GM18951 (cell line): ENCODE measurements at regions not wholly inside any gene's neighbourhood (a gene's known extent, or its start where the extent isn't known, plus 50 kb on each side); places are given as distances from the start of the nearest gene placed in this dataset.
"Not testable (repeated sequence)": the region's sequence is repeated elsewhere in the genome, so short reads cannot be mapped to it uniquely, and the experiment has no call there.

Source experiments
- POLR2A ChIP-seq: IDR thresholded peaks from 4 replicates; pipeline ENCODE4 v1.6.1; 2011; ENCODE audit warnings: mild to moderate bottlenecking; ENCODE audit not compliant: insufficient read length, insufficient read depth; ENCODE audit errors: extremely low read depth
- in situ Hi-C: fragments of 300-500 bp; cut with MboI; formaldehyde crosslinking; loops from one replicate; pipeline ENCODE4 v1.12.0; 2022; ENCODE audit warnings: low sequenced_read_pairs, mixed read lengths, inconsistent platforms; ENCODE audit not compliant: unreplicated experiment

- in situ Hi-C loops = no loop called here
- TF ChIP-seq POLR2A = no peak
Observed at GRCh38 chr18:14999085-14999975, 251.4 kb downstream of the ANKRD30B start.

DNA sequence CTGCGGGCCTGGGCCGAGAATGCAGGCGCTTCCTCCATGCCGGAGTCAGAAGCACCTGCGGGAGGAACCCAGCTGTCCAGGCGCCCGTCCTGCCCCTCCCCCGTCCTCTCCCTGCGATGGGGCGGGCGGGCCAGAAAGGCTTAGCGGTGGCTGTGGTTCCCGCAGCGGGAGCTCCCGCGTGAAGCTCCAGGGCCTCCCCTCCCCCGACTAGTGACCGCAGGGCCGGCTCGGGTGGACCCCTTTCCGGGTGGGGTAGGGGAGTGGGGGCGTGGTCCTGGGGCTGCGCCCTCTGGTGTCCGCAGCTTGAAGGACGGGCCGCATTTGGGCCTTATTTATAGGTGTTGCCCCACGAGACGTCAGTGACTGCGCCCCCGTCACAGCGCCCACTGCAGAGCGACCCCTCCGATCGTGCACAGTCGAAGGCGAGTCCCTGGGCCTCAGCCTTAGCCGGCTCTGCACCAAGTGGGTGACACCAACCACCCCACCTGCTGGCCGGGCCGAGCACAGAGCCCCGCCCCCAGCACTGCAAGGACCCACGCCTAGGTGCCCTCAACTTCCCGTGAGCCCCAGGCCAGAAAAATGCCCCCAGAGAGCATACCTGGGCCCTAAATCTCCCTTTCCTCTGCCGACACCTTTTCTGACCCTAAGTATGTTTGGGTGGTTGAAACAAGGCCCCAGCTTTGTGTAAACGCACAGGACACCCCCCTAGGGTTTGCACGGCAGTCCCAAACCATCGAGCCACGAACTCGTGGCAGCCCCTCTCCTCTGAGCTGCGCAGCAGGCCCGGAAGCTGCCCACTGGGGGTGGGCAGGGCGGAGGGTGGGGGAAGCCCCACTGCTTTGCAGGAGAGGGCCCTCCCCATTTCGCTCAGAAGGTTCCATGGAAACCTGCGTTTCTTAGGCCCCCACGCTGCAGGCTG is 252.4 kb downstream of the ANKRD30B start:
- in situ Hi-C loops = not testable (repeated sequence)

- in situ Hi-C loops = not testable (repeated sequence)
Observed at GRCh38 chr18:15001038-15001794, 253.2 kb downstream of the ANKRD30B start.

GRCh38 chr18:15001795-15002107 is 253.8 kb downstream of the ANKRD30B start:
- in situ Hi-C loops = not testable (repeated sequence)

DNA sequence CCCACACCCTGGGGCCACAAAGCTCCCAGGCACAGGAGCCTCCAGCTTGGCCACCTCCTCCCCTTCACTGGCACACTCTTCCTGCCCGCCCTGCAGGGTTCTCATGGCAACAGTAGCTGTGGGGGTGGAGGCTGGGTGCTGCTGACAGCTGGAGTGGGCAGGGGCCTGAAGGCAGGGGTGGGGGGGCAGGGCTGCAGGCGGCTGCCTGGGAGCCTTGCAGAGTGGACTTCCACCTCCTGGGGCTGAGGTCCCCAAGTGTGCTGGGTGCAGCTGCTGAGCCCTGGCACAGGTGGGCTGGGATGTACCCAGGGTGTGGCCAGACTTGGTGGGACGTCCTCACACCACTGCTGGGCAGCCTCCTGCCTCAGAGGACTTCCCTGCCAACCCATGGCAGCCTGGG is 254.8 kb downstream of the ANKRD30B start:
- in situ Hi-C loops = not testable (repeated sequence)

GRCh38 chr18:15003231-15003630 is 255.3 kb downstream of the ANKRD30B start:
- in situ Hi-C loops = not testable (repeated sequence)

DNA sequence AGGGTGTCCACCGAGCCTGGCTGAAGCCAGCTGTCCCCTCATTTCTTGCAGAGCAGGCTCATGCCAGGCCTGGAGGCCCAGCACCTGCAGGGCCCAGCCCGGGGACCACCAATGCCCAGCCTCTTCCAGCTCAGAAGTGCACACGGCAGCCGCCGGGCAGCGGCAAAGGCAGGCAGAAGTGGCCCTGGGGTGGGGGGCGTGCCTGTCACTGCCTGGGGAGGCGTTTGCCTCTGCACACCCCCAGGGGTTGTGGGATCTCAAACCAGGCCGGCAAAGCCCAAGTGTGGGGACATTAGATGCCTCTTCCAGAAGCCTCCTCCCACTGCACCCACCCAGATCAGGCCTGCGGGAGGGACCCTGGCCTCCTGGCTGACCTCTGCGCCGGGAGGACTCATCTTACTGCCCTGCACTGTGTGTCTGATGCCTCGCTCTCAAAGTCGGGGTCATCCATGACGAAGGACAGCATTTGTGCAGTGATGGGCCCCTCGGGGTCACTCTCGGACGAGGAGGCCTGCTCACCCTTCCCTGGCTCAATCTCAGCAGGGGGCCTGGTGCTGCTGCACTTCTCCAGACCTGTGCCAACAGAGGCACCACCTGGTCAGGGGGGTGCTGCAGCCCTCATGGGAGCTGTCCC is 255.8 kb downstream of the ANKRD30B start:
- in situ Hi-C loops = not testable (repeated sequence)

DNA sequence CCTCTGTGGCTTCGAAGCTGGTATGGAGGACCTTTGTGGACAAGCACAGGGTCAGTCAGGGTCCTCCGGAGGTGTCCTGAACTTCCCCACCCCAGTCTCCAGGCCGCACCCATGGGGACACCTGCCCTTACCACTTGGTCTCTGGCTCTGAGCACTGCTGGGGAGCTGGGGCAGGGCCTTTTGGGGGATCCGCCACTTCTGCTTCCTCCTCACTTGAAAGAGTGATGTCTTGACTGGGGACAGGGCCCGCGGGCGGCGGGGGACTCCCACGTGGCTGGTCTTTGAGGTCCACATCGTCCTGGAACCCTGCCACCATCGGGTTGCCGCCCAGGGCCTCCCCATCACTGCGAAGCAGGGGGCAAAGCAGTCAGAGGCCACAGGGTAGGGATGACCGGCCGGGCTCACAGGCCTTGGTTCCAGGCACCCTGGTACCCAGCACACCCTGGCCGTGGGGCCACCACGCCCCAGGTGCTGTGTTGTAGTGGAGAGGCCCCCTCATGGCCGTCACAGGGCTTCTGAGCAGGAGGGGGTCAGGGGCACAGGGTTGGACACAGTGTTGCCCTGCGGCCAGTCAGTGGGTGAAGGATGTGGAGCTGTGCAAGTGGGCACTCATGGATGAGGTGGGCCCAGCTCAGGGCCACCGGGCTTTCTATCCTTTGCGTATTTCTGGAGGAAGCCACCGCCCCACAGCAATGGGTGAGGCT is 256.4 kb downstream of the ANKRD30B start:
- in situ Hi-C loops = not testable (repeated sequence)

- in situ Hi-C loops = no loop called here
Observed at GRCh38 chr18:15005313-15006130, 257.6 kb downstream of the ANKRD30B start.

GRCh38 chr18:15006616-15007015 is 258.6 kb downstream of the ANKRD30B start:
- in situ Hi-C loops = not testable (repeated sequence)

More at GRCh38 chr18:15005313-15006130, 257.6 kb downstream of the ANKRD30B start:
- no peak for TF ChIP-seq POLR2A

DNA sequence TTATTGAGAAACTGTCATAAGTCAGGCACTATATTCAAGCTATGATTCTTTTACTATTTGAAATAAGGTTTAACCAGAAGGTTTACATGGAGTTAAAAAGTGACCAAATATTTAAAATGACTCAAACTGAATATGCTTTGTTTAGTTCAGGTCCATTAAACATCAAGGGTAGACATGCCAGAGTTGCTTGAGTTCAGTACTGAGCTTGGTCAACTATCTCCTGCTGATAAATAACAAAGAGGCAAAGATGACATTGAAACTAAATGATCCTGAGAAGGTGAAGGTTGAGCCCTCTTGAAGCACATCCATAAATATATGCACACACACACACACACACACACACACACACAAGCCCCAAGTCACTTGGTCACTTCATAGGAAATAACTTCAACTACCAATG is 278.1 kb downstream of the ANKRD30B start:
- in situ Hi-C loops = not testable (repeated sequence)

- in situ Hi-C loops = not testable (repeated sequence)
Observed at GRCh38 chr18:15028037-15028436, 280.1 kb downstream of the ANKRD30B start.

GRCh38 chr18:15060279-15060880 is 312.4 kb downstream of the ANKRD30B start:
- in situ Hi-C loops = loop anchor here (25.0 kb wide), 1 partner anchor 1748 kb away; no protein-coding TSS in a partner anchor

- in situ Hi-C loops = loop anchor here (25.0 kb wide), 1 partner anchor 1749 kb away; no protein-coding TSS in a partner anchor
Observed at GRCh38 chr18:15061289-15061896, 313.4 kb downstream of the ANKRD30B start.

DNA sequence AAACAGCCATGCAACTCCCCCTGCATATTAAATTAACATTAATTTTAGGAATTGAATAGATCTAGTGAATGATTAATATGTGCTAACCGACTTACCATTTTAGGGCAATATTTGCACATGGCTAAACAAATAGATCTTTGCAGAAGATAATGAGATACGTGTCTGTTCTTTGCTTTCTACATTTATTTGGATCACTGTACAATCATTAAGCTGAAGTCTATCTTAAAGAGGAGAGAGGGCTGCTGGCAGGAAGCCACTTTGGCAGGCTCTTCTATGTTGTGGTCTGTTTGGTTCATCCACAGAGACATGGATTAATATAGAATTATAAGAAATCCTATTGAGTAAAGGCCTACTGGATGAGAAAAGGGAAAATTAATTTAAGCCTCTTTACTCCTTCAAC is 318.5 kb downstream of the ANKRD30B start:
- in situ Hi-C loops = loop anchor here (25.0 kb wide), 1 partner anchor 1754 kb away; no protein-coding TSS in a partner anchor

- in situ Hi-C loops = loop anchor here (25.0 kb wide), 1 partner anchor 1759 kb away; no protein-coding TSS in a partner anchor
Observed at GRCh38 chr18:15071311-15071710, 323.3 kb downstream of the ANKRD30B start.
